Keratinocyte (primary cell): ENCODE measurements at regions not wholly inside any gene's neighbourhood (a gene's known extent, or its start where the extent isn't known, plus 50 kb on each side); places are given as distances from the start of the nearest gene placed in this dataset.

Experiments
- DNase-seq: peaks from one replicate; pipeline ENCODE4 v3.0.0-alpha.2; 2011; ENCODE audit warnings: low read depth, missing footprints, low spot score
- FAIRE-seq: peaks from 2 replicates; lab custom pipeline; 2011; peaks lifted over from hg19 to GRCh38; lab: Jason Lieb, UNC
- H2AFZ ChIP-seq: 2 replicates; pipeline ENCODE4 v1.6.0; 2012; ENCODE audit warnings: low read length, control low read depth, inconsistent platforms; ENCODE audit not compliant: control insufficient read depth
- H3K27ac ChIP-seq: 2 replicates; pipeline ENCODE4 v1.5.1; 2011; ENCODE audit warnings: low read length; ENCODE audit not compliant: control insufficient read depth, insufficient read depth
- H3K27me3 ChIP-seq: 3 replicates; pipeline ENCODE4 v1.6.0; 2011; ENCODE audit warnings: low read length; ENCODE audit not compliant: control insufficient read depth, insufficient read depth; ENCODE audit errors: extremely low read depth
- H3K36me3 ChIP-seq, 2 experiments: 2 replicates in 1 of 2; 3 replicates in 1 of 2; pipeline ENCODE4 v1.5.1; 2011; ENCODE audit warnings: low read length in 2 of 2, mild to moderate bottlenecking in 1 of 2; ENCODE audit not compliant: control insufficient read depth in 2 of 2, insufficient read depth in 2 of 2; ENCODE audit errors: extremely low read depth in 1 of 2
- H3K4me1 ChIP-seq: 3 replicates; pipeline ENCODE4 v1.5.1; 2011; ENCODE audit warnings: low read length; ENCODE audit not compliant: control insufficient read depth, insufficient read depth; ENCODE audit errors: extremely low read depth
- H3K4me2 ChIP-seq: 3 replicates; pipeline ENCODE4 v1.6.0; 2011; ENCODE audit warnings: low read depth, low read length; ENCODE audit not compliant: control insufficient read depth, insufficient read depth; ENCODE audit errors: extremely low read depth
- H3K4me3 ChIP-seq, 3 experiments: fragments of 200-600 bp in 1 of 3; sonication (generic) in 1 of 3; 2 replicates in 2 of 3; 3 replicates in 1 of 3; pipeline ENCODE4 v1.5.1; 2011 to 2016; ENCODE audit warnings: low read length in 3 of 3, mild to moderate bottlenecking in 3 of 3, control low read depth in 2 of 3, inconsistent platforms in 1 of 3, low read depth in 1 of 3, mixed read lengths in 1 of 3, mixed run types in 1 of 3, moderate library complexity in 1 of 3; ENCODE audit not compliant: control insufficient read depth in 2 of 3, insufficient read depth in 2 of 3; ENCODE audit errors: extremely low read depth in 1 of 3
- H3K79me2 ChIP-seq: 2 replicates; pipeline ENCODE4 v1.6.0; 2012; ENCODE audit warnings: low read length; ENCODE audit not compliant: control insufficient read depth, insufficient read depth
- H3K9ac ChIP-seq: 3 replicates; pipeline ENCODE4 v1.6.0; 2011; ENCODE audit warnings: low read length; ENCODE audit not compliant: control insufficient read depth, insufficient read depth; ENCODE audit errors: extremely low read depth
- H3K9me1 ChIP-seq: 3 replicates; pipeline ENCODE4 v1.6.0; 2011; ENCODE audit warnings: low read length; ENCODE audit not compliant: control insufficient read depth, insufficient read depth; ENCODE audit errors: extremely low read depth
- H3K9me3 ChIP-seq: 2 replicates; pipeline ENCODE4 v1.5.1; 2012; ENCODE audit warnings: low read depth, low read length; ENCODE audit not compliant: control insufficient read depth
- H4K20me1 ChIP-seq: 3 replicates; pipeline ENCODE4 v1.6.0; 2011; ENCODE audit warnings: low read length; ENCODE audit not compliant: control insufficient read depth, insufficient read depth; ENCODE audit errors: extremely low read depth
- EZH2 ChIP-seq: IDR thresholded peaks from one replicate; pipeline ENCODE4 v1.6.1; 2012; ENCODE audit warnings: inconsistent platforms, mild to moderate bottlenecking, low read length, moderate library complexity
- dilution Hi-C: fragments of 300-500 bp; cut with MboI; formaldehyde crosslinking; loops from one replicate; pipeline ENCODE4 v1.7.0; 2020; ENCODE audit warnings: low sequenced_read_pairs; ENCODE audit not compliant: extremely low pct_ligation_motif_present
- TF ChIP-seq, protein P1 (sequence below), 3 experiments: IDR thresholded peaks in 1 of 3; conservative IDR thresholded peaks in 1 of 3; optimal IDR thresholded peaks in 1 of 3; 2 replicates in 2 of 3; 3 replicates in 1 of 3; pipeline versions ENCODE3 to v1.5.1; 2011; ENCODE audit warnings: low read length in 3 of 3, mild to moderate bottlenecking in 3 of 3, moderate library complexity in 2 of 3, control low read depth in 1 of 3, inconsistent platforms in 1 of 3; ENCODE audit not compliant: insufficient read depth in 2 of 3; ENCODE audit errors: extremely low read depth in 1 of 3

DNA sequence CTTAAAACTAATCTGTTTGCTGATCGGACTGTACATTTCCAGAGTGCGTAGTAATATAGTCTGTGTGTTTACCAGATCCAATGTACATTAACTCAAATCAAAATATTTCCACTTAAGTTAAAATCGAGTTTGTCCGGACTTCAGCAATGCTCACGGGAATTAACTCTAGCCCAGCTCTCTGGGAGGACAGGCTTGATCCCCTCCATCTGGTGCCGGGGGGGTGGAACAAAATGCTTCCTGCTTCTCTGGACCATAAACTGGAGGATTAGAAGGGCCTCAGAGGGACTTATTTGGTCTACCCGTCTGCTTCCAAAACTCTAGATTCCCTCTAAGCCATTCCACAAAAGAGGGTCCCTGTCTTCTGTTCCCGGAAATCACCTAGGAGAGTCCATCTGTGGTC, 511.2 kb downstream of the BUD13 start:
- H2AFZ ChIP-seq: no peak overlapping the region
- dilution Hi-C loops: no loop called here
- H3K4me2 ChIP-seq: no peak overlapping the region
- DNase-seq (no peak), FAIRE-seq (no peak)
- TF ChIP-seq, protein P1, sequence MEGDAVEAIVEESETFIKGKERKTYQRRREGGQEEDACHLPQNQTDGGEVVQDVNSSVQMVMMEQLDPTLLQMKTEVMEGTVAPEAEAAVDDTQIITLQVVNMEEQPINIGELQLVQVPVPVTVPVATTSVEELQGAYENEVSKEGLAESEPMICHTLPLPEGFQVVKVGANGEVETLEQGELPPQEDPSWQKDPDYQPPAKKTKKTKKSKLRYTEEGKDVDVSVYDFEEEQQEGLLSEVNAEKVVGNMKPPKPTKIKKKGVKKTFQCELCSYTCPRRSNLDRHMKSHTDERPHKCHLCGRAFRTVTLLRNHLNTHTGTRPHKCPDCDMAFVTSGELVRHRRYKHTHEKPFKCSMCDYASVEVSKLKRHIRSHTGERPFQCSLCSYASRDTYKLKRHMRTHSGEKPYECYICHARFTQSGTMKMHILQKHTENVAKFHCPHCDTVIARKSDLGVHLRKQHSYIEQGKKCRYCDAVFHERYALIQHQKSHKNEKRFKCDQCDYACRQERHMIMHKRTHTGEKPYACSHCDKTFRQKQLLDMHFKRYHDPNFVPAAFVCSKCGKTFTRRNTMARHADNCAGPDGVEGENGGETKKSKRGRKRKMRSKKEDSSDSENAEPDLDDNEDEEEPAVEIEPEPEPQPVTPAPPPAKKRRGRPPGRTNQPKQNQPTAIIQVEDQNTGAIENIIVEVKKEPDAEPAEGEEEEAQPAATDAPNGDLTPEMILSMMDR (optimal IDR thresholded peaks at IDR 0.05 in 1 of 3, IDR thresholded peaks at IDR 0.05 in 1 of 3, conservative IDR thresholded peaks at IDR 0.05 in 1 of 3; ENCODE audit: extremely low read depth in 1 of 3, insufficient read depth in 2 of 3, low read length in 3 of 3): no peak
- no peak for TF ChIP-seq EZH2
- no peaks in the 10 kb centered on the region for H3K9me3 ChIP-seq
- no peaks in the 10 kb centered on the region for H3K79me2 ChIP-seq
- no peak overlapping the region for H3K4me3 ChIP-seq
- H3K9ac ChIP-seq: no peak overlapping the region
- no peaks in the 10 kb centered on the region for H3K9me1 ChIP-seq
- no peaks in the 10 kb centered on the region for H3K36me3 ChIP-seq
- no peaks in the 10 kb centered on the region for H4K20me1 ChIP-seq
- no peaks in the 10 kb centered on the region for H3K4me1 ChIP-seq
- H3K27me3 ChIP-seq: peaks cover 16% of the 10 kb centered on the region
- H3K27ac ChIP-seq: no peak overlapping the region

DNA sequence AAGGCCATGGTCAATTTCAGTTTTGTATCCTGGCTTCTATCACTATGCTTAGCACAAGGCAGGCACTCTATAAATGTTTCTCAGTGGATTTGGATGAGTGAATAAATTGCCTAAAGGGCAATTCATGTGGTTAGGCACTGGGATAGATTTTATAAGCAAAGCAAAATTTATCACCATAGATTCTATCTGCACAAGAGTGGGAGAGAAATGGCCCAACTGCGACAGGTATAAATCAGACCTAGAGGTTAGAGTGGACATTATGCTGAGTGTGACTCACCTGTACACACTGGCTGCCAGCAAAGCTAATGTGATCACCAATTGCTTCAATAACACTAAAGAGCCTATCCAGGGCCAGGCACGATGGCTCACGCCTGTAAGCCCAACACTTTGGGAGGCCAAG, 514.0 kb downstream of the BUD13 start:
- H3K9me1 ChIP-seq: no peaks in the 10 kb centered on the region
- H3K4me3 ChIP-seq: no peak overlapping the region
- no peaks in the 10 kb centered on the region for H3K9me3 ChIP-seq
- no peak overlapping the region for H3K9ac ChIP-seq
- dilution Hi-C loops: no loop called here
- TF ChIP-seq EZH2: no peak
- TF ChIP-seq, protein P1 (optimal IDR thresholded peaks at IDR 0.05 in 1 of 3, IDR thresholded peaks at IDR 0.05 in 1 of 3, conservative IDR thresholded peaks at IDR 0.05 in 1 of 3; ENCODE audit: extremely low read depth in 1 of 3, insufficient read depth in 2 of 3, low read length in 3 of 3): no peak
- no peaks in the 10 kb centered on the region for H3K36me3 ChIP-seq
- H2AFZ ChIP-seq: no peak overlapping the region
- no peaks in the 10 kb centered on the region for H3K79me2 ChIP-seq
- no peak for DNase-seq
- FAIRE-seq: no peak
- H4K20me1 ChIP-seq: no peaks in the 10 kb centered on the region
- no peak overlapping the region for H3K4me2 ChIP-seq
- no peaks in the 10 kb centered on the region for H3K4me1 ChIP-seq
- no peak overlapping the region for H3K27ac ChIP-seq
- peaks cover 10% of the 10 kb centered on the region for H3K27me3 ChIP-seq
